ENCODE measurements at regions not wholly inside any gene's neighbourhood (a gene's known extent, or its start where the extent isn't known, plus 50 kb on each side); places are given as distances from the start of the nearest gene placed in this dataset.

- no peak for DNase-seq
Observed at GRCh38 chr4:80145739-80146138, 51.6 kb upstream of the PRDM8 start.

- no peak for DNase-seq
Observed at GRCh38 chr4:80144676-80145470, 52.4 kb upstream of the PRDM8 start.

GRCh38 chr4:80143307-80143679 lies 54.0 kb upstream of the PRDM8 start:
- DNase-seq: no peak

- no peak for DNase-seq
Observed at GRCh38 chr4:80142394-80143306, 54.7 kb upstream of the PRDM8 start.

- DNase-seq: no peak
Observed at GRCh38 chr4:80141543-80141942, 55.8 kb upstream of the PRDM8 start.

GRCh38 chr4:80140194-80140593 lies 57.1 kb upstream of the PRDM8 start:
- no peak for DNase-seq

- no peak for DNase-seq
Observed at GRCh38 chr4:80139671-80140070, 57.6 kb upstream of the PRDM8 start.

GRCh38 chr4:80138551-80139538 lies 58.5 kb upstream of the PRDM8 start:
- no peak for DNase-seq

GRCh38 chr4:80137631-80138030 lies 59.7 kb upstream of the PRDM8 start:
- DNase-seq: no peak

- DNase-seq: peak in 2 of 3 experiments; percentile 7 to 63
Observed at GRCh38 chr4:80136270-80136669, 61.0 kb upstream of the PRDM8 start.

- DNase-seq: no peak
Observed at GRCh38 chr4:80135702-80136058, 61.6 kb upstream of the PRDM8 start.

- no peak for DNase-seq
Observed at GRCh38 chr4:80134936-80135701, 62.1 kb upstream of the ANTXR2 start.

GRCh38 chr4:80133240-80133783 lies 60.3 kb upstream of the ANTXR2 start:
- no peak for DNase-seq

- DNase-seq: no peak
Observed at GRCh38 chr4:80129785-80130184, 56.8 kb upstream of the ANTXR2 start.

GRCh38 chr4:80128941-80129340 lies 55.9 kb upstream of the ANTXR2 start:
- no peak for DNase-seq

- no peak for DNase-seq
Observed at GRCh38 chr4:80127870-80128419, 54.9 kb upstream of the ANTXR2 start.

- DNase-seq: no peak
Observed at GRCh38 chr4:80126435-80126834, 53.4 kb upstream of the ANTXR2 start.

- DNase-seq: peak in 1 of 3 experiments; percentile 30
Observed at GRCh38 chr4:80125252-80126177, 52.5 kb upstream of the ANTXR2 start.

GRCh38 chr4:80124246-80125211 lies 51.5 kb upstream of the ANTXR2 start:
- DNase-seq: no peak
